H1 (cell line): ENCODE measurements at regions not wholly inside any gene's neighbourhood (a gene's known extent, or its start where the extent isn't known, plus 50 kb on each side); places are given as distances from the start of the nearest gene placed in this dataset.

Source experiments
- CTCF ChIA-PET: fragments of 300-600 bp; sonication (Branson Sonifier 250); formaldehyde crosslinking; loops from one replicate; lab custom pipeline; 2021; ENCODE audit not compliant: partially characterized antibody; lab: Charles Lee
- POLR2A ChIA-PET: fragments of 300-600 bp; sonication (Branson Sonifier 250); formaldehyde crosslinking; loops from one replicate; lab custom pipeline; 2021; ENCODE audit warnings: inconsistent platforms; ENCODE audit not compliant: partially characterized antibody; lab: Charles Lee
- DNase-seq, 2 experiments: peaks; one replicate each; pipeline versions ENCODE4 v3.0.0 to v3.0.0-alpha.2; 2010 to 2022; ENCODE audit warnings: low spot score in 2 of 2, low read depth in 1 of 2, mixed read lengths in 1 of 2
- FAIRE-seq: peaks from 2 replicates; lab custom pipeline; 2011; peaks lifted over from hg19 to GRCh38; lab: Jason Lieb, UNC
- H2AFZ ChIP-seq: 2 replicates; pipeline ENCODE4 v1.8.1; 2012; ENCODE audit warnings: low read length, inconsistent platforms
- H2AK5ac ChIP-seq: 2 replicates; pipeline ENCODE4 v1.6.1; 2013; ENCODE audit warnings: low read depth, low read length
- H2BK120ac ChIP-seq: replicated peaks from 2 replicates; pipeline ENCODE3; 2013; ENCODE audit warnings: low read depth, low read length, inconsistent platforms
- H2BK12ac ChIP-seq: 2 replicates; pipeline ENCODE4 v1.6.1; 2013; ENCODE audit warnings: low read depth, low read length
- H2BK15ac ChIP-seq: 2 replicates; pipeline ENCODE4 v1.6.1; 2013; ENCODE audit warnings: low read length
- H2BK20ac ChIP-seq: 2 replicates; pipeline ENCODE4 v1.6.1; 2013; ENCODE audit warnings: low read length
- H2BK5ac ChIP-seq: 2 replicates; pipeline ENCODE4 v1.6.1; 2013; ENCODE audit warnings: low read depth, low read length
- H3K14ac ChIP-seq: 2 replicates; pipeline ENCODE4 v1.6.1; 2013; ENCODE audit warnings: inconsistent platforms; ENCODE audit not compliant: insufficient read length
- H3K18ac ChIP-seq: 2 replicates; pipeline ENCODE4 v1.6.1; 2013; ENCODE audit warnings: low read length; ENCODE audit errors: extremely low read depth
- H3K23ac ChIP-seq: 2 replicates; pipeline ENCODE4 v1.6.1; 2013; ENCODE audit warnings: inconsistent platforms; ENCODE audit not compliant: insufficient read length
- H3K23me2 ChIP-seq: 2 replicates; pipeline ENCODE4 v1.6.1; 2013; ENCODE audit warnings: low read depth, low read length
- H3K27ac ChIP-seq: 2 replicates; pipeline ENCODE4 v1.6.1; 2011; ENCODE audit warnings: low read depth, low read length, inconsistent platforms
- H3K27me3 ChIP-seq, 4 experiments: replicated peaks in 1 of 4; 1 replicate in 1 of 4; 2 replicates in 3 of 4; pipeline versions ENCODE4 v1.6.1 to v1.8.1; 2011 to 2013; ENCODE audit warnings: low read length in 3 of 4, mild to moderate bottlenecking in 3 of 4, inconsistent platforms in 2 of 4, mixed read lengths in 2 of 4, moderate library complexity in 1 of 4; ENCODE audit not compliant: control insufficient read depth in 3 of 4, insufficient read depth in 3 of 4; ENCODE audit errors: extremely low read depth in 1 of 4
- H3K36me3 ChIP-seq, 4 experiments: 2 replicates each; pipeline versions ENCODE4 v1.6.1 to v1.8.1; 2011 to 2013; ENCODE audit warnings: mild to moderate bottlenecking in 4 of 4, low read length in 3 of 4, moderate library complexity in 2 of 4, control low read depth in 1 of 4, inconsistent platforms in 1 of 4; ENCODE audit not compliant: insufficient read depth in 4 of 4, control insufficient read depth in 2 of 4
- H3K4ac ChIP-seq: replicated peaks from 2 replicates; pipeline ENCODE3; 2013; ENCODE audit warnings: low read length, low read depth, mixed read lengths, inconsistent platforms; ENCODE audit not compliant: insufficient read length
- H3K4me1 ChIP-seq, 4 experiments: replicated peaks in 1 of 4; 1 replicate in 1 of 4; 2 replicates in 3 of 4; pipeline versions ENCODE4 v1.6.1 to v1.8.1; 2011 to 2013; ENCODE audit warnings: low read length in 3 of 4, inconsistent platforms in 2 of 4, mixed read lengths in 1 of 4; ENCODE audit not compliant: insufficient read depth in 4 of 4, control insufficient read depth in 3 of 4
- H3K4me2 ChIP-seq, 2 experiments: 2 replicates each; pipeline versions ENCODE4 v1.6.1 to v1.8.1; 2011 to 2013; ENCODE audit warnings: low read depth in 2 of 2, low read length in 2 of 2, control low read depth in 1 of 2, inconsistent platforms in 1 of 2, mild to moderate bottlenecking in 1 of 2; ENCODE audit not compliant: insufficient read depth in 1 of 2
- H3K4me3 ChIP-seq, 4 experiments: fragments of 200-600, 300-600 bp in 1 of 4; sonication (generic), shearing (Covaris generic), sonication (Bioruptor Twin) in 1 of 4; 2 replicates each; pipeline versions ENCODE4 v1.5.1 to v1.8.1; 2011 to 2016; ENCODE audit warnings: low read length in 4 of 4, low read depth in 3 of 4, control low read depth in 2 of 4, inconsistent platforms in 2 of 4, mild to moderate bottlenecking in 2 of 4, mixed read lengths in 1 of 4, moderate library complexity in 1 of 4; ENCODE audit not compliant: insufficient read depth in 2 of 4; ENCODE audit errors: extremely low read depth in 1 of 4
- H3K56ac ChIP-seq: replicated peaks from 2 replicates; pipeline ENCODE3; 2013; ENCODE audit warnings: low read depth, mild to moderate bottlenecking, mixed read lengths, low read length, inconsistent platforms; ENCODE audit not compliant: insufficient read length
- H3K79me1 ChIP-seq: 2 replicates; pipeline ENCODE4 v1.6.1; 2013; ENCODE audit warnings: low read depth, low read length, control low read depth
- H3K79me2 ChIP-seq, 2 experiments: 2 replicates each; pipeline versions ENCODE4 v1.6.1 to v1.8.1; 2012 to 2013; ENCODE audit warnings: low read length in 2 of 2, mild to moderate bottlenecking in 2 of 2, inconsistent platforms in 1 of 2; ENCODE audit not compliant: insufficient read depth in 2 of 2, control insufficient read depth in 1 of 2
- H3K9ac ChIP-seq, 4 experiments: replicated peaks in 1 of 4; 1 replicate in 1 of 4; 2 replicates in 3 of 4; pipeline versions ENCODE4 v1.6.1 to v1.8.1; 2011 to 2013; ENCODE audit warnings: low read depth in 3 of 4, low read length in 3 of 4, control low read depth in 2 of 4, mild to moderate bottlenecking in 2 of 4, moderate library complexity in 2 of 4, inconsistent platforms in 1 of 4; ENCODE audit errors: extremely low read depth in 1 of 4
- H3K9me3 ChIP-seq, 2 experiments: 2 replicates each; pipeline versions ENCODE4 v1.6.1 to v1.8.1; 2012 to 2013; ENCODE audit warnings: mild to moderate bottlenecking in 2 of 2, moderate library complexity in 2 of 2, control low read depth in 1 of 2, inconsistent platforms in 1 of 2, low read depth in 1 of 2, low read length in 1 of 2, mixed read lengths in 1 of 2; ENCODE audit not compliant: insufficient read depth in 2 of 2
- H4K20me1 ChIP-seq, 2 experiments: replicated peaks in 1 of 2; 2 replicates each; pipeline versions ENCODE3 to v1.8.1; 2011 to 2013; ENCODE audit warnings: inconsistent platforms in 2 of 2, low read length in 2 of 2, mild to moderate bottlenecking in 1 of 2; ENCODE audit not compliant: insufficient read depth in 2 of 2, control insufficient read depth in 1 of 2
- H4K5ac ChIP-seq: 2 replicates; pipeline ENCODE4 v1.6.1; 2013; ENCODE audit warnings: low read length, low read depth, mixed read lengths, inconsistent platforms; ENCODE audit not compliant: insufficient read length
- H4K8ac ChIP-seq: 2 replicates; pipeline ENCODE4 v1.8.0; 2013; ENCODE audit warnings: mild to moderate bottlenecking, moderate library complexity, low read length, inconsistent platforms; ENCODE audit not compliant: insufficient read depth; ENCODE audit errors: extremely low read depth
- H4K91ac ChIP-seq: replicated peaks from 2 replicates; pipeline ENCODE3; 2013; ENCODE audit warnings: low read length, mixed read lengths, inconsistent platforms; ENCODE audit not compliant: insufficient read length
- BCL11A ChIP-seq, 2 experiments: IDR thresholded peaks; one replicate each; pipeline ENCODE4 v1.6.1; 2011; ENCODE audit warnings: low read depth in 2 of 2, low read length in 2 of 2, mild to moderate bottlenecking in 2 of 2
- GTF2F1 ChIP-seq: IDR thresholded peaks from 2 replicates; pipeline ENCODE4 v1.6.1; 2012; ENCODE audit warnings: low read depth, low read length, improper control_type of control experiment, borderline replicate concordance
- RXRA ChIP-seq: IDR thresholded peaks from 2 replicates; pipeline ENCODE4 v1.6.1; 2011; ENCODE audit warnings: low read depth, mild to moderate bottlenecking, low read length, moderate library complexity; ENCODE audit not compliant: insufficient read depth
- TEAD4 ChIP-seq: IDR thresholded peaks from 2 replicates; pipeline ENCODE4 v1.6.1; 2012; ENCODE audit warnings: low read depth, low read length, inconsistent platforms, mixed read lengths
- WGBS, 2 experiments: shearing (Covaris generic) in 1 of 2; methylation state at CpG; one replicate each; pipeline versions ENCODE4 v1.1.6 to v1.1.7; 2013 to 2015; ENCODE audit warnings: low lambda C conversion rate in 2 of 2, mixed read lengths in 2 of 2, inconsistent platforms in 1 of 2, low coverage in 1 of 2, missing lambda C conversion rate in 1 of 2; ENCODE audit not compliant: insufficient replicate concordance in 2 of 2, insufficient coverage in 1 of 2, insufficient read length in 1 of 2; ENCODE audit errors: extremely low coverage in 1 of 2, missing lambda C conversion rate in 1 of 2; 5-methylcytosine and 5-hydroxymethylcytosine counted together

- FAIRE-seq (no peak), DNase-seq (no peak)
- H3K4me2 ChIP-seq, result no peak overlapping the region
- no peak overlapping the region for H3K18ac ChIP-seq
- H2BK12ac ChIP-seq, result no peak overlapping the region
- no peaks in the 10 kb centered on the region for H3K79me1 ChIP-seq
- CTCF ChIA-PET, result interaction anchor here (0.9 kb wide), 1 partner anchor 398 kb away, joined by 3 read pairs; no protein-coding TSS in a partner anchor
- H3K79me2 ChIP-seq, result no peaks in the 10 kb centered on the region
- TF ChIP-seq GTF2F1, result no peak
- TF ChIP-seq BCL11A (IDR thresholded peaks at IDR 0.05; ENCODE audit: low read depth in 2 of 2, low read length in 2 of 2), result no peak
- no peak for TF ChIP-seq TEAD4
- TF ChIP-seq RXRA, result no peak
- no peaks in the 10 kb centered on the region for H3K36me3 ChIP-seq
- no peak overlapping the region for H2AK5ac ChIP-seq
- no peak overlapping the region for H3K9ac ChIP-seq
- H4K8ac ChIP-seq, result no peak overlapping the region
- H3K4me3 ChIP-seq, result no peak overlapping the region
- H3K23me2 ChIP-seq, result no peaks in the 10 kb centered on the region
- no peaks in the 10 kb centered on the region; a peak in 1 of 4 replicates for H3K9me3 ChIP-seq
- H3K14ac ChIP-seq, result no peak overlapping the region
- no peaks in the 10 kb centered on the region for H4K20me1 ChIP-seq
- H2AFZ ChIP-seq, result no peak overlapping the region
- H3K23ac ChIP-seq, result no peak overlapping the region
- no peaks in the 10 kb centered on the region for H3K4me1 ChIP-seq
- H2BK20ac ChIP-seq, result no peak overlapping the region
- H3K27me3 ChIP-seq, result no peaks in the 10 kb centered on the region
- POLR2A ChIA-PET, result no interaction called here
- H4K5ac ChIP-seq, result no peak overlapping the region
- no peak overlapping the region for H2BK15ac ChIP-seq
- H3K56ac ChIP-seq, result no peak overlapping the region
- no peak overlapping the region for H3K4ac ChIP-seq
- H2BK120ac ChIP-seq, result no peak overlapping the region
- no peak overlapping the region for H3K27ac ChIP-seq
- H2BK5ac ChIP-seq, result no peak overlapping the region
- WGBS, 2 experiments, result 88% methylated on average over 2 of the region's 2 CpGs; no CpG with 5 or more reads in 1 of the 2 experiments
- no peak overlapping the region for H4K91ac ChIP-seq
These were observed 701.8 kb upstream of the TENM3 start for GRCh38 chr4:181541396-181541795.
